Caco-2 (cell line): ENCODE measurements at regions not wholly inside any gene's neighbourhood (a gene's known extent, or its start where the extent isn't known, plus 50 kb on each side); places are given as distances from the start of the nearest gene placed in this dataset.

ENCODE experiments used
- BruUV-seq: library from RNA; stranded (reverse); fragments of 400-500 nt; replicated peaks from 2 replicates; lab custom pipeline; 2021; lab: Mats Ljungman, UMichigan
- CTCF ChIA-PET: fragments of 300-600 bp; sonication (Branson Sonifier 250); formaldehyde crosslinking; loops from one replicate; lab custom pipeline; 2022; ENCODE audit warnings: antibody characterized with exemption; lab: Charles Lee
- POLR2A ChIA-PET: fragments of 300-600 bp; sonication (Branson Sonifier 250); formaldehyde crosslinking; loops from one replicate; lab custom pipeline; 2022; ENCODE audit warnings: antibody characterized with exemption; lab: Charles Lee
- DNase-seq, 2 experiments: peaks; one replicate each; pipeline versions ENCODE4 v3.0.0 to v3.0.0-alpha.2; 2020 to 2022
- H3K27me3 ChIP-seq: replicated peaks from 2 replicates; pipeline ENCODE4 v1.6.0; 2011; ENCODE audit warnings: low read length; ENCODE audit not compliant: control insufficient read depth, insufficient read depth
- H3K36me3 ChIP-seq: 2 replicates; pipeline ENCODE4 v1.5.1; 2011; ENCODE audit warnings: low read length; ENCODE audit not compliant: control insufficient read depth, insufficient read depth
- H3K4me1 ChIP-seq: fragments of 250-450 bp; sonication (Bioruptor Pico); 2 replicates; pipeline ENCODE4 v1.5.1; 2020; ENCODE audit warnings: mild to moderate bottlenecking
- H3K4me3 ChIP-seq: 2 replicates; pipeline ENCODE4 v1.5.1; 2011; ENCODE audit warnings: low read depth, mild to moderate bottlenecking, control low read depth, low read length
- H3K9me3 ChIP-seq: fragments of 250-450 bp; sonication (Bioruptor Pico); 2 replicates; pipeline ENCODE4 v1.5.1; 2020; ENCODE audit warnings: mild to moderate bottlenecking, moderate library complexity
- H3K27ac Mint-ChIP-seq: one replicate; pipeline ENCODE4 v1.8.0; 2022; ENCODE audit warnings: mixed read lengths; ENCODE audit not compliant: unreplicated experiment
- H3K27me3 Mint-ChIP-seq: one replicate; pipeline ENCODE4 v1.8.0; 2022; ENCODE audit warnings: mixed read lengths; ENCODE audit not compliant: insufficient read depth, unreplicated experiment
- H3K36me3 Mint-ChIP-seq: one replicate; pipeline ENCODE4 v1.8.0; 2022; ENCODE audit warnings: mild to moderate bottlenecking, mixed read lengths; ENCODE audit not compliant: insufficient read depth, unreplicated experiment
- H3K4me1 Mint-ChIP-seq: one replicate; pipeline ENCODE4 v1.8.0; 2022; ENCODE audit warnings: low read depth, mixed read lengths; ENCODE audit not compliant: unreplicated experiment
- H3K4me3 Mint-ChIP-seq: one replicate; pipeline ENCODE4 v1.8.0; 2022; ENCODE audit warnings: mild to moderate bottlenecking, moderate library complexity, mixed read lengths; ENCODE audit not compliant: unreplicated experiment
- H3K9me3 Mint-ChIP-seq: one replicate; pipeline ENCODE4 v1.8.0; 2022; ENCODE audit warnings: mixed read lengths; ENCODE audit not compliant: unreplicated experiment
- CTCF ChIP-seq, 2 experiments: fragments of 200-600 bp in 1 of 2; IDR thresholded peaks; 1 replicate in 1 of 2; 2 replicates in 1 of 2; pipeline versions ENCODE4 v1.5.1 to v1.8.0; 2011 to 2022; ENCODE audit warnings: antibody characterized with exemption in 1 of 2, control low read depth in 1 of 2, inconsistent platforms in 1 of 2, low read depth in 1 of 2, low read length in 1 of 2, mild to moderate bottlenecking in 1 of 2, moderate library complexity in 1 of 2; ENCODE audit not compliant: insufficient read depth in 1 of 2, severe bottlenecking in 1 of 2, unreplicated experiment in 1 of 2
- intact Hi-C: fragments of 100-400 bp; cut with micrococcal nuclease; formaldehyde crosslinking; loops from one replicate; pipeline ENCODE4 v1.10.0; 2022; ENCODE audit not compliant: unreplicated experiment

- Histone ChIP-seq H3K4me1 (no peaks in the 10 kb centered on the region), H3K4me3 (no peak overlapping the region), H3K27me3 (no peaks in the 10 kb centered on the region), H3K36me3 (no peaks in the 10 kb centered on the region), H3K9me3 (peaks cover 7% of the 10 kb centered on the region)
- Mint-ChIP-seq H3K4me1 (no peaks in the 10 kb centered on the region), H3K27ac (no peak overlapping the region), H3K27me3 (peaks cover 3% of the 10 kb centered on the region), H3K9me3 (peaks cover 53% of the 10 kb centered on the region), H3K4me3 (no peak overlapping the region), H3K36me3 (no peaks in the 10 kb centered on the region)
- no TSS peak for BruUV-seq
- no peak for DNase-seq
- intact Hi-C loops = no loop called here
- no peak for TF ChIP-seq CTCF (IDR thresholded peaks at IDR 0.05; ENCODE audit: insufficient read depth in 1 of 2, low read depth in 1 of 2, low read length in 1 of 2, severe bottlenecking in 1 of 2, unreplicated experiment in 1 of 2)
- CTCF ChIA-PET = no interaction called here
- POLR2A ChIA-PET = no interaction called here
Measured at GRCh38 chr2:15112216-15112615, 448.9 kb downstream of the NBAS start.

- intact Hi-C loops = no loop called here
- Histone ChIP-seq H3K27me3 (no peaks in the 10 kb centered on the region), H3K4me3 (no peak overlapping the region), H3K9me3 (peaks cover 7% of the 10 kb centered on the region), H3K36me3 (no peaks in the 10 kb centered on the region), H3K4me1 (0 out of 2 replicates have a peak, but pooled peaks cover 3% of the 10 kb centered on the region)
- Mint-ChIP-seq H3K4me1 (peaks cover 12% of the 10 kb centered on the region), H3K27me3 (no peaks in the 10 kb centered on the region), H3K36me3 (no peaks in the 10 kb centered on the region), H3K4me3 (no peak overlapping the region), H3K27ac (no peak overlapping the region), H3K9me3 (peaks cover 49% of the 10 kb centered on the region)
- ChIA-PET CTCF (no interaction called here), POLR2A (no interaction called here)
- TF ChIP-seq CTCF (IDR thresholded peaks at IDR 0.05; ENCODE audit: insufficient read depth in 1 of 2, low read depth in 1 of 2, low read length in 1 of 2, severe bottlenecking in 1 of 2, unreplicated experiment in 1 of 2) = no peak
- DNase-seq = no peak
- no TSS peak for BruUV-seq
Measured at GRCh38 chr2:15115776-15116175, 445.4 kb downstream of the NBAS start.

- CTCF ChIA-PET = no interaction called here
- Mint-ChIP-seq H3K9me3 (peaks cover 38% of the 10 kb centered on the region), H3K27ac (no peak overlapping the region), H3K27me3 (no peaks in the 10 kb centered on the region), H3K4me1 (peaks cover 15% of the 10 kb centered on the region), H3K4me3 (no peak overlapping the region), H3K36me3 (no peaks in the 10 kb centered on the region)
- 0 out of 2 replicates have a peak, but pooled peaks cover 3% of the 10 kb centered on the region for H3K4me1 ChIP-seq
- no TSS peak for BruUV-seq
- H3K9me3 ChIP-seq = peaks cover 7% of the 10 kb centered on the region
- intact Hi-C loops = no loop called here
- POLR2A ChIA-PET = no interaction called here
- H3K4me3 ChIP-seq = no peak overlapping the region
- DNase-seq = no peak
- no peak for TF ChIP-seq CTCF (IDR thresholded peaks at IDR 0.05; ENCODE audit: insufficient read depth in 1 of 2, low read depth in 1 of 2, low read length in 1 of 2, severe bottlenecking in 1 of 2, unreplicated experiment in 1 of 2)
- no peaks in the 10 kb centered on the region for H3K36me3 ChIP-seq
- H3K27me3 ChIP-seq = no peaks in the 10 kb centered on the region
Measured at GRCh38 chr2:15116830-15117229, 444.3 kb downstream of the NBAS start.
